Mesendoderm (in vitro differentiated cells): ENCODE measurements at regions not wholly inside any gene's neighbourhood (a gene's known extent, or its start where the extent isn't known, plus 50 kb on each side); places are given as distances from the start of the nearest gene placed in this dataset.

Experiments
- DNase-seq: peaks from one replicate; pipeline ENCODE4 v3.0.0; 2013
- H2AK5ac ChIP-seq: 2 replicates; pipeline ENCODE4 v1.6.1; 2013; ENCODE audit warnings: low read length, inconsistent platforms
- H2BK120ac ChIP-seq: 2 replicates; pipeline ENCODE4 v1.6.1; 2013; ENCODE audit warnings: low read depth, mild to moderate bottlenecking, low read length, moderate library complexity, mixed read lengths
- H2BK15ac ChIP-seq: replicated peaks from 2 replicates; pipeline ENCODE4 v1.6.1; 2013; ENCODE audit warnings: low read depth, mild to moderate bottlenecking, moderate library complexity
- H2BK5ac ChIP-seq: 2 replicates; pipeline ENCODE4 v1.6.1; 2013; ENCODE audit warnings: low read length, inconsistent platforms
- H3K18ac ChIP-seq: 2 replicates; pipeline ENCODE4 v1.6.1; 2013; ENCODE audit warnings: mild to moderate bottlenecking, low read length, mixed read lengths
- H3K23ac ChIP-seq: one replicate; pipeline ENCODE4 v1.6.1; 2013; ENCODE audit warnings: low read length
- H3K27ac ChIP-seq: 2 replicates; pipeline ENCODE4 v1.5.1; 2013; ENCODE audit warnings: low read depth, mild to moderate bottlenecking, inconsistent platforms, low read length, moderate library complexity
- H3K27me3 ChIP-seq: 2 replicates; pipeline ENCODE4 v1.6.1; 2013; ENCODE audit warnings: low read length, control low read depth, mild to moderate bottlenecking, inconsistent platforms; ENCODE audit not compliant: insufficient read depth, poor library complexity
- H3K36me3 ChIP-seq: 2 replicates; pipeline ENCODE4 v1.6.1; 2013; ENCODE audit warnings: low read length, inconsistent platforms; ENCODE audit not compliant: control insufficient read depth, insufficient read depth
- H3K4ac ChIP-seq: one replicate; pipeline ENCODE4 v1.6.1; 2013; ENCODE audit warnings: low read depth, mild to moderate bottlenecking, low read length, moderate library complexity
- H3K4me1 ChIP-seq: 2 replicates; pipeline ENCODE4 v1.6.1; 2013; ENCODE audit warnings: low read depth, low read length, inconsistent platforms; ENCODE audit not compliant: control insufficient read depth
- H3K4me2 ChIP-seq: 2 replicates; pipeline ENCODE4 v1.6.1; 2013; ENCODE audit warnings: low read length
- H3K4me3 ChIP-seq: 2 replicates; pipeline ENCODE4 v1.5.1; 2013; ENCODE audit warnings: mild to moderate bottlenecking, low read length
- H3K56ac ChIP-seq: one replicate; pipeline ENCODE4 v1.6.1; 2013; ENCODE audit warnings: low read length
- H3K79me1 ChIP-seq: 2 replicates; pipeline ENCODE4 v1.6.1; 2013; ENCODE audit warnings: low read length, inconsistent platforms
- H3K79me2 ChIP-seq: 2 replicates; pipeline ENCODE4 v1.6.1; 2013; ENCODE audit warnings: mild to moderate bottlenecking, low read length; ENCODE audit not compliant: control insufficient read depth, insufficient read depth
- H3K9ac ChIP-seq: 2 replicates; pipeline ENCODE4 v1.6.1; 2013; ENCODE audit warnings: low read length, inconsistent platforms
- H4K5ac ChIP-seq: one replicate; pipeline ENCODE4 v1.6.1; 2013; ENCODE audit warnings: low read length
- H4K8ac ChIP-seq: one replicate; pipeline ENCODE4 v1.6.1; 2013; ENCODE audit warnings: low read depth, mild to moderate bottlenecking, control low read depth, low read length, moderate library complexity
- WGBS: extraction: QIAGEN DNeasy Blood & Tissue Kit; methylation state at CpG from one replicate; pipeline ENCODE4 v1.1.7; 2013; ENCODE audit warnings: low lambda C conversion rate, missing lambda C conversion rate; ENCODE audit not compliant: insufficient coverage; ENCODE audit errors: extremely low coverage; 5-methylcytosine and 5-hydroxymethylcytosine counted together

DNA sequence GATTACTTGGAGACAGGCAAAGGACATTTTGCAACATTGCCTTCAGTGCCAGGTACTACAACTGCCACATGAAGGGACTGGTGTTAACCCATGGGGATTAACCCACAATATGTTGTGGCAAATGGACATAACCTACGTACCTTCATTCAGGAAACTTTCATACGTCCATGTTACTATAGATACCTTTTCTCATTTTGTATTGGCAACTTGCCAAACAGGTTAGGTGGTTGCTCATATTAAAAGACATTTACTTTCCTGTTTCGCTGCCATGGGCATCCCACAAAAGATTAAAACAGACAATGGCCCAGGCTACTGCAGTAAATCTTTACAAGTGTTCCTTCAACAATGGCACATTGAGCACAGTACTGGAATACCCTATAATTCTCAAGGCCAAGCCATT lies 925.3 kb downstream of the SLITRK6 start:
- H3K4me2 ChIP-seq: no peak overlapping the region
- no peaks in the 10 kb centered on the region for H3K4me1 ChIP-seq
- H2BK120ac ChIP-seq: no peak overlapping the region
- H3K79me2 ChIP-seq: no peaks in the 10 kb centered on the region
- no peak for DNase-seq
- H4K8ac ChIP-seq: no peak overlapping the region
- no peak overlapping the region for H3K4ac ChIP-seq
- H3K9ac ChIP-seq: no peak overlapping the region
- H2BK15ac ChIP-seq: no peak overlapping the region
- H3K23ac ChIP-seq: no peak overlapping the region
- no peak overlapping the region for H2AK5ac ChIP-seq
- no peaks in the 10 kb centered on the region for H3K27me3 ChIP-seq
- H4K5ac ChIP-seq: no peak overlapping the region
- no peak overlapping the region for H3K27ac ChIP-seq
- no peaks in the 10 kb centered on the region for H3K36me3 ChIP-seq
- no peak overlapping the region for H2BK5ac ChIP-seq
- H3K79me1 ChIP-seq: no peaks in the 10 kb centered on the region
- no peak overlapping the region for H3K18ac ChIP-seq
- no peak overlapping the region for H3K4me3 ChIP-seq
- H3K56ac ChIP-seq: no peak overlapping the region
- WGBS: no CpG with 5 or more reads among the region's 3 CpGs

DNA sequence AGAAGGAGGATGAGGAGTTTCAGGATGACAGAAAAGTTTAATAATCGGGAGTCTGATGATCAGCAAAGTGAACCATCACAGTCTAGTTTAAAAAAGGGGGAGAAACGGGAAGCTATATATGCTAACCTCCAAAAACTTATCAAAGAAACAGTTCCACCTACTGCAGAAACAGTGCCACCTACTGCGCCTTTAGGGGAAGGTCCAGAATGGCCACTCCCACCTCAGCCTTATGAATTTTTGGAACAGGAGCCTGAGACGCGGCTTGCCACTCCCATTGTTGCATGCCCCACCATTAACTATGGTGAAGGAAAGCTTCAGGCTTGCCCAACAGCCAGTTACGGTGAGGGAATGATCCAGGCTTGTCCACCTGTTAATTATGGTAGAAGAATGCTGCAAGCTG lies 929.0 kb downstream of the SLITRK6 start:
- no peak overlapping the region for H2BK15ac ChIP-seq
- peak; percentile 21 for DNase-seq
- no peak overlapping the region for H3K4me2 ChIP-seq
- no peak overlapping the region for H3K27ac ChIP-seq
- H3K9ac ChIP-seq: no peak overlapping the region
- no peaks in the 10 kb centered on the region for H3K36me3 ChIP-seq
- H2BK120ac ChIP-seq: no peak overlapping the region
- H4K5ac ChIP-seq: no peak overlapping the region
- no peaks in the 10 kb centered on the region for H3K4me1 ChIP-seq
- no peak overlapping the region for H4K8ac ChIP-seq
- no peak overlapping the region for H3K23ac ChIP-seq
- H3K79me2 ChIP-seq: no peaks in the 10 kb centered on the region
- H2BK5ac ChIP-seq: no peak overlapping the region
- WGBS: no CpG with 5 or more reads among the region's 6 CpGs
- H3K79me1 ChIP-seq: no peaks in the 10 kb centered on the region
- H3K18ac ChIP-seq: no peak overlapping the region
- no peak overlapping the region for H3K4ac ChIP-seq
- no peak overlapping the region for H3K4me3 ChIP-seq
- H2AK5ac ChIP-seq: no peak overlapping the region
- H3K56ac ChIP-seq: no peak overlapping the region
- H3K27me3 ChIP-seq: no peaks in the 10 kb centered on the region

DNA sequence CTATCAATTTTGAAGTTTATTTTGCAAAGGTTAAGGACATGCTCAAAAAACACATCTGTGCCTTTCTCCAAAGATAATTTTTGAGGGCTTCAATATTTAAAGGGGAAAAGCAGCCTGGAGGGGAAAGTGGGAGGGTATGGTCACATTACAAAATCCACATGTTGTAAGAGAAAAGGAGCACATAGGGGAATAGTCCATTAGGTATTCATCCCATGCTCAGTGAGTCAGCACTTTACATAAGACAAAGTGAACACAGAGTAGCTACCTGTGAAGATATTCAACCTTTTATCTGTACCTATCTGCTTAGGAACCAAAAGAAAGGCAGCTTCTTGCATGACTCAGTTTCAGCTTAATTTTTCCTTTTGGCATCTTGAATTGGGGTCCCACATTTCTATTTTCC lies 932.0 kb downstream of the SLITRK6 start:
- Histone ChIP-seq H3K4ac (no peak overlapping the region), H3K4me1 (no peaks in the 10 kb centered on the region), H3K56ac (no peak overlapping the region), H3K18ac (no peak overlapping the region), H4K8ac (no peak overlapping the region), H3K79me1 (no peaks in the 10 kb centered on the region), H3K4me2 (no peak overlapping the region), H3K36me3 (no peaks in the 10 kb centered on the region), H2BK15ac (no peak overlapping the region), H2AK5ac (no peak overlapping the region), H3K23ac (no peak overlapping the region), H3K9ac (no peak overlapping the region), H3K79me2 (no peaks in the 10 kb centered on the region), H2BK120ac (no peak overlapping the region), H3K27ac (no peak overlapping the region), H3K27me3 (no peaks in the 10 kb centered on the region), H3K4me3 (no peak overlapping the region), H2BK5ac (no peak overlapping the region), H4K5ac (no peak overlapping the region)
- peak; percentile 48 for DNase-seq

DNA sequence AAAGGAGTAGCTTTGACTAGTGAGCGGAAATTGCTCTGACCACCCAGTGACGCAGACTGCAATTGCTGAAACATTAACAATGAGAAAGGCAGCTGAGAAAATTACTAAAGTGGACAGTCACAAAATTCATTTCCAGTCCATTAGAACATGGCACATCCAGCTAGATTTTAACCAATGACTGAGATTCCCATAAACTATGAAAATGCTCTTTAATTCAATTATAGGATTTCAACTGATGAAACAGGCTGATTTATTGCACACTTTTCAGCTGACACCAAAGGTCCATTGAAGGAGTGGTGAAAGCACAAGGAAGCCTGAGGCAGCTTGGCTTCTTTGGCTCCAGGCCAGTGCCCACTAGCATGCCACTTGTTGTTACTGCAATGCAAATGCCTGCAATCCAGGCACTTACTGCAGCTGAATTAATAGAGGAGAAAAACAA lies 933.4 kb downstream of the SLITRK6 start:
- H3K27ac ChIP-seq: no peak overlapping the region

DNA sequence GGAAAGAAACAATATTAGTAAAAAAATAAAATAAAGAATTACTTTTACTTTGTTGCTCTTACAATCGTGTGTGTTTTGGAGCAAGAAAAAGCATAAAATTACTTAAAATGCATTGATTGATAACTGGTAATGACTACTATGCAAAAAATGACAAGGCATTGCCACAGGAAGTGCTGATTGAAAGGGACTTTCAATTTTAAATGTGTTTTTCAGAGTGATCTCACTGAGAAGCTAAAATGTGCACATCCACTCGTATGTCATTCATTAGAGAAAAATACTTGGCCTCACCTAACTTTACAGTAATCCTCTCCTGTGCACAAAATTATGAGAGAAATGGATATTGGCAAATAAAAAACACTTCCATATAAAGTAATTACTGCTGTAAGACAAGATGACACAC lies 934.9 kb downstream of the SLITRK6 start:
- no peak overlapping the region for H4K8ac ChIP-seq
- no peak overlapping the region for H4K5ac ChIP-seq
- H3K18ac ChIP-seq: no peak overlapping the region
- H2BK15ac ChIP-seq: no peak overlapping the region
- no peak overlapping the region for H3K9ac ChIP-seq
- no peak overlapping the region for H3K56ac ChIP-seq
- no peak for DNase-seq
- no peak overlapping the region for H2BK120ac ChIP-seq
- H3K4me3 ChIP-seq: no peak overlapping the region
- no peak overlapping the region for H3K4ac ChIP-seq
- H3K4me1 ChIP-seq: no peaks in the 10 kb centered on the region
- no peaks in the 10 kb centered on the region for H3K36me3 ChIP-seq
- no peaks in the 10 kb centered on the region for H3K79me1 ChIP-seq
- no peak overlapping the region for H3K27ac ChIP-seq
- no peak overlapping the region for H2BK5ac ChIP-seq
- H3K27me3 ChIP-seq: no peaks in the 10 kb centered on the region
- H3K23ac ChIP-seq: no peak overlapping the region
- no CpG with 5 or more reads among the region's 2 CpGs for WGBS
- H3K4me2 ChIP-seq: no peak overlapping the region
- H3K79me2 ChIP-seq: no peaks in the 10 kb centered on the region
- H2AK5ac ChIP-seq: no peak overlapping the region

More for the DNA sequence above, 933.4 kb downstream of the SLITRK6 start:
- no peak overlapping the region for H3K4ac ChIP-seq
- no peak overlapping the region for H4K5ac ChIP-seq
- H3K4me1 ChIP-seq: no peaks in the 10 kb centered on the region
- no peaks in the 10 kb centered on the region for H3K79me2 ChIP-seq
- no peaks in the 10 kb centered on the region for H3K36me3 ChIP-seq
- no peak overlapping the region for H3K9ac ChIP-seq
- H4K8ac ChIP-seq: no peak overlapping the region
- H3K56ac ChIP-seq: no peak overlapping the region
- H2AK5ac ChIP-seq: no peak overlapping the region
- no peak overlapping the region for H2BK15ac ChIP-seq
- H3K27me3 ChIP-seq: no peaks in the 10 kb centered on the region
- no peak overlapping the region for H3K23ac ChIP-seq
- H2BK5ac ChIP-seq: no peak overlapping the region
- no CpG with 5 or more reads among the region's 2 CpGs for WGBS
- peak; percentile 40 for DNase-seq
- no peaks in the 10 kb centered on the region for H3K79me1 ChIP-seq
- H3K4me2 ChIP-seq: no peak overlapping the region
- H3K4me3 ChIP-seq: no peak overlapping the region
- H2BK120ac ChIP-seq: no peak overlapping the region
- H3K18ac ChIP-seq: no peak overlapping the region

DNA sequence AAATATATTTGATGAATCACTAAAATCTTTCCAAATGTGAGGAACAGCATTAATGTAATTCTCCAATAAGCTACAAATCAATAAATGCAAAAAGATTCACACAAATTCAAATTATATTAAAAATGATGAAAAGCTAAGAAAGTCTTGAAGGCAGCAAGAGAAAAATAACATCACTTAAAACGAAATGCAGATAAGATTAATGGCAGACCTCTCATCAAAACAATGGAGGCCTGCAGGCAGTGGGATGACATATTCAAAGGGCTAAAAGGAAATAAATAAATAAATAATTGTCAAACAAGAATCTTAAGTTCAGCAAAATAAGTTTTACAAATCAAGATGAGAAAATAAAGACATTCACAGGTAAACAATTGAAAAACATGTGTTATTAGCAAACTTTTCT lies 952.1 kb downstream of the SLITRK6 start:
- H3K27ac ChIP-seq: no peak overlapping the region
- no peak overlapping the region for H2AK5ac ChIP-seq
- no peak overlapping the region for H3K4me3 ChIP-seq
- no peak overlapping the region for H3K56ac ChIP-seq
- WGBS: no CpG with 5 or more reads among the region's 1 CpG
- no peak overlapping the region for H3K4me2 ChIP-seq
- no peaks in the 10 kb centered on the region for H3K27me3 ChIP-seq
- H3K4ac ChIP-seq: no peak overlapping the region
- no peak overlapping the region for H3K23ac ChIP-seq
- H2BK120ac ChIP-seq: no peak overlapping the region
- no peaks in the 10 kb centered on the region for H3K79me2 ChIP-seq
- H2BK5ac ChIP-seq: no peak overlapping the region
- no peak overlapping the region for H3K9ac ChIP-seq
- H3K4me1 ChIP-seq: no peaks in the 10 kb centered on the region
- H2BK15ac ChIP-seq: no peak overlapping the region
- no peak for DNase-seq
- H4K8ac ChIP-seq: no peak overlapping the region
- no peaks in the 10 kb centered on the region for H3K79me1 ChIP-seq
- H3K36me3 ChIP-seq: no peaks in the 10 kb centered on the region
- no peak overlapping the region for H3K18ac ChIP-seq
- no peak overlapping the region for H4K5ac ChIP-seq
